ENCODE measurements at regions not wholly inside any gene's neighbourhood (a gene's known extent, or its start where the extent isn't known, plus 50 kb on each side); places are given as distances from the start of the nearest gene placed in this dataset.

GRCh38 chr9:24073666-24074065 is 247.6 kb upstream of the ELAVL2 start:
- TF ChIP-seq CTCF (IDR thresholded peaks at IDR 0.05) (no peak), POLR2A (IDR thresholded peaks at IDR 0.05) (no peak)

All from lower leg skin (tissue), 3 donors.